ENCODE measurements at regions not wholly inside any gene's neighbourhood (a gene's known extent, or its start where the extent isn't known, plus 50 kb on each side); places are given as distances from the start of the nearest gene placed in this dataset.
A peak's percentile ranks its signal among the peaks of the same experiment; 100 is the strongest.

DNA sequence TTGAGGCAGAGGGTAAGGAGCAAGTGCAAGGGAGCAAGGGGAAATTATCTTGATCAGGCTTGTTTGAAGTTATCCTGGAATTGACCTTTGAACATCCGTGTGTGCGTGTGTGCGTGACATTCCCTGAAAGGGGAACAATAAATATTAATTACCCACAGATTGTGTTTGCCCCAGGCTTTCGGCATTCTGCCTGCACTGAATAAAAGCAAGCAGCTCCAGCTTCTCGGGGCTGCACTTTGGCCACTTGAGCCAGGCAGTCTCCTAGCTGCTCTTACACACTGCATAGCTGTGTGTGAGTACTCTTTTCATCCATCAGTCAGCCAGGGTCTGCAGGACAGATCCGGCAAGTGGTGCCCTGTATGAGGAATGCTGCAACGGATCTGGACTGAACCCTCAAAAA, 107.7 kb upstream of the BTN3A2 start:
- no peaks in the 10 kb centered on the region for H3K27me3 Mint-ChIP-seq
- ChIA-PET POLR2A (interaction anchor here (1.2 to 4.8 kb wide), 2 partner anchors 14 to 59 kb away, joined by 3 to 27 read pairs; a partner anchor contains a TSS), CTCF (interaction anchor here (0.6 kb wide), 1 partner anchor 14 kb away, joined by 3 read pairs; no protein-coding TSS in a partner anchor)
- DNase-seq: no peak
- no peaks in the 10 kb centered on the region for H3K9me3 Mint-ChIP-seq
- intact Hi-C loops (cut with micrococcal nuclease): no loop called here
- H3K4me3 Mint-ChIP-seq: no peak overlapping the region
- no peak overlapping the region for H3K27ac Mint-ChIP-seq
- H3K36me3 Mint-ChIP-seq: no peaks in the 10 kb centered on the region
- H3K4me1 Mint-ChIP-seq (ENCODE audit: low read depth): peaks cover 11% of the 10 kb centered on the region

DNA sequence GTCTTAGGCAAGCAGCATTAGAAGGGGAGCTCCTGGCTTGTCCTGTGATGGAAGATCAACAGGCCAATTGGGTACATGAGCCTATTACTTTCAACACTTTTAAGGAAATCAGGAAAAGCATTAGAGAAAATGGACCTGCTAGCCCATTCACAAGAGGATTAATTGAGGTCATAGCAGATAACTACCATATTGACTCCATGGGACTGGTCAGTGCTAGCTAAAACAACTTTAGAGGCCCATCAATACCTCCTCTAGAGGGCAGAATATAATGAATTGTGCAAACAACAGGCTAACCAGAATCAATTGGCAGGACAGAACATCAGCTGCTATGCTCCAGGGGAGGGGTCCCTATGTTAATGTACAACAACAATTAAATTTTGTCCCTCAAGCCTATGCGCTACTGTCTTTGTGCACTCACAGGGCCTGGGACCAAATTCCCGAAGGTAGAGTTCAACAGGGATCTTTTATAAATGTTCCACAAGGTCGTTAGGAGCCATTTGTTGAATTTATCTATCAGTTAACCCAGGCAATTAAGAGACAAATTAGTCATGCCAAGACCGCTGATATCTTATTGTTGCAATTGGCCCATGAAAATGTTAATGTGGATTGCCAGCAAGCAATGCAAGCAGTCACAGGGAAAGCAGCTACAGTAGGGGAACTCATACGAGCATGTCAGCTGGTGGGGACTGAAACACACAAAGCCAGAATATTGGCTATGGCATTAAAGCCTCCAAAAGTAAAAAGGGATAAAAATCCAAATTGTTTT, 106.6 kb upstream of the BTN3A2 start:
- CTCF ChIA-PET: interaction anchor here (0.7 to 0.8 kb wide), 2 partner anchors 8 to 61 kb away, joined by 3 to 4 read pairs; a partner anchor contains a TSS
- Mint-ChIP-seq H3K27me3 (no peaks in the 10 kb centered on the region), H3K4me3 (no peak overlapping the region), H3K4me1 (ENCODE audit: low read depth) (peaks cover 3% of the 10 kb centered on the region), H3K36me3 (no peaks in the 10 kb centered on the region), H3K27ac (no peak overlapping the region), H3K9me3 (no peaks in the 10 kb centered on the region)
- no peak for DNase-seq
- POLR2A ChIA-PET: interaction anchor here (1.2 to 4.8 kb wide), 2 partner anchors 13 to 60 kb away, joined by 3 to 27 read pairs; a partner anchor contains a TSS
- intact Hi-C loops (cut with micrococcal nuclease): no loop called here

DNA sequence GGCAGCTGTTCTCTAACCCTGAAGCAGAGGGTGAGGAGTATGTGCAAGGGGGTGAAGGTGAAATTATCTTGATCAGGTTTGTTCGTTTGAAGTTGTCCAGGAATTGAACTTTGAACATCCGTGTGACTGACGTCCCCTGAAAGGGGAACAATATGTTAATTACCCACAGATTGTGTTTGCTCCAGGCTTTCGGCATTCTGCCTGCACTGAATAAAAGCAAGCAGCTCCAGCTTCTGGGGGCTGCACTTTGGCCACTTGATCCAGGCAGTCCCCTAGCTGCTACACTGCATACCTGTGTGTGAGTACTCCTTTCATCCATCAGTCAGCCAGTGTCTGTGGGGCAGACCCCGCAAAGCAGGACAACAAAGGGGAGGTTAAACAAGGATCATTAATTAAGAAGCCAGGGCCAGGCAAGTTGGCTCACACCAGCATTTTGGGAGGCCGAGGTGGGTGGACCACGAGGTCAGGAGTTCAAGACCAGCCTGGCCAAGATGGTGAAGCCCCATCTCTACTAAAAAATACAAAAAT, 104.8 kb upstream of the BTN3A2 start:
- intact Hi-C loops (cut with micrococcal nuclease): no loop called here
- CTCF ChIA-PET: interaction anchor here (1.1 kb wide), 1 partner anchor 10 kb away, joined by 3 read pairs; no protein-coding TSS in a partner anchor
- H3K27ac Mint-ChIP-seq: no peak overlapping the region
- no peaks in the 10 kb centered on the region for H3K27me3 Mint-ChIP-seq
- no peaks in the 10 kb centered on the region for H3K9me3 Mint-ChIP-seq
- POLR2A ChIA-PET: interaction anchor here (2.2 to 2.7 kb wide), 2 partner anchors 10 kb away, joined by 6 to 16 read pairs; a partner anchor contains a TSS
- H3K36me3 Mint-ChIP-seq: no peaks in the 10 kb centered on the region
- no peak for DNase-seq
- H3K4me3 Mint-ChIP-seq: no peak overlapping the region
- H3K4me1 Mint-ChIP-seq (ENCODE audit: low read depth): no peaks in the 10 kb centered on the region

DNA sequence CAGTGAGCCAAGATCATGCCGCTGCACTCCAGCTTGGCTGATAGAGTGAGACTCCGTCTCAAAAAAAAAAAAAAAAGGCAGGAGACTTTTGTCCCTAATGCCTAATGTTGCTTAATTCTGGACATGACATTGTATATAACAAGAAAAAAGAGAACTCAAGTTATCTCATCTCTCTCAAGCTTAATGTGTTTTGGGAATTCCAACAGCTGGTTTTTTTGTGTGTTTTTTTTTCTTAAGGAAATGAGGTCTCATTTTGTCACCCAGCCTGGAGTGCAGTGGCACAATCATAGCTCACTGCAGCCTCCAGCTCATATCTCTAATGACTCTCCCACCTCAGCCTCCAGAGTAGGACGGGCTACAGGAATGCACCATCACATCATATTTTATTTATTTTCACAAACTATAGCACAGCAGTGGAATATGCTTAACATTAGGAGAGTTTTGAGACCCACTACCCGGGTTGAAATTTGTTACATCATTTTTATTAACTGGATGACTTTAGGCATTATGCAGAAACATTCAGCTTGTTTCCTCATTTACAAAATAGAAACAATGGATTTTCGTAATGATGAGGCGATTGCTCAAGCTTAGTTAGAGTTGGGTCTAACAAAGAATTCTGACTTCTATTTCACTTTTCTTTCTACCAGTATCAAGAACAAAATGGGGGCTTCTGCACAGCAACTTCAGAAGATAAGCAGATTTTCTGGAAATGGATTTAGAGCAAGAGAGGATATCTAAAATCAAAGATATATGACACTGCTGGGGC, 104.1 kb upstream of the BTN3A2 start:
- Mint-ChIP-seq H3K27me3 (no peaks in the 10 kb centered on the region), H3K27ac (no peak overlapping the region), H3K36me3 (no peaks in the 10 kb centered on the region), H3K9me3 (no peaks in the 10 kb centered on the region), H3K4me3 (no peak overlapping the region), H3K4me1 (ENCODE audit: low read depth) (no peaks in the 10 kb centered on the region)
- intact Hi-C loops (cut with micrococcal nuclease): no loop called here
- ChIA-PET POLR2A (interaction anchor here (2.2 to 2.7 kb wide), 2 partner anchors 9 to 11 kb away, joined by 6 to 16 read pairs; a partner anchor contains a TSS), CTCF (interaction anchor here (1.1 kb wide), 1 partner anchor 9 kb away, joined by 3 read pairs; no protein-coding TSS in a partner anchor)
- DNase-seq: no peak

DNA sequence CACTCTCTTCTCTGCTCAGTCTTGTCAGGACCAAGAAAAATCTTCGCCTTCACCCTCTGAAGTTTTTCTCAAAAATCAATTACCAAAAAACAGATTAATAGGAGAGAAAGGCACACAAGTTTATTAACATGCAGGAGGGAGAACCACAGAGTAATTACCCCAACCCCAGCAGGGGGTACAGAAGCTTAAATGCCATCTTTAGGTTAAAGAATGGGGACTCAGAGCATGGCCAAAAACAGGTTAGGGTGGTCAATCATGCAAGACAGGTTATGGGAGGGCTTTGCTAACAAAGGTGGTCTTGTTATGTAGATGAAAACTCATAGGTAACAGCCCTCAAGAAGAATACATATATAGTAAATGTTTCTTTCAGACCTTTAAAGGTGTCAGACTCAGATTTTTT, 100.5 kb upstream of the BTN3A2 start:
- H3K4me1 Mint-ChIP-seq (ENCODE audit: low read depth): peaks cover 7% of the 10 kb centered on the region
- ChIA-PET POLR2A (interaction anchor here (0.6 kb wide), 1 partner anchor 273 kb away, joined by 4 read pairs; no protein-coding TSS in a partner anchor), CTCF (no interaction called here)
- H3K27me3 Mint-ChIP-seq: no peaks in the 10 kb centered on the region
- intact Hi-C loops (cut with micrococcal nuclease): no loop called here
- H3K27ac Mint-ChIP-seq: no peak overlapping the region
- DNase-seq: no peak
- no peaks in the 10 kb centered on the region for H3K36me3 Mint-ChIP-seq
- no peak overlapping the region for H3K4me3 Mint-ChIP-seq
- no peaks in the 10 kb centered on the region for H3K9me3 Mint-ChIP-seq

DNA sequence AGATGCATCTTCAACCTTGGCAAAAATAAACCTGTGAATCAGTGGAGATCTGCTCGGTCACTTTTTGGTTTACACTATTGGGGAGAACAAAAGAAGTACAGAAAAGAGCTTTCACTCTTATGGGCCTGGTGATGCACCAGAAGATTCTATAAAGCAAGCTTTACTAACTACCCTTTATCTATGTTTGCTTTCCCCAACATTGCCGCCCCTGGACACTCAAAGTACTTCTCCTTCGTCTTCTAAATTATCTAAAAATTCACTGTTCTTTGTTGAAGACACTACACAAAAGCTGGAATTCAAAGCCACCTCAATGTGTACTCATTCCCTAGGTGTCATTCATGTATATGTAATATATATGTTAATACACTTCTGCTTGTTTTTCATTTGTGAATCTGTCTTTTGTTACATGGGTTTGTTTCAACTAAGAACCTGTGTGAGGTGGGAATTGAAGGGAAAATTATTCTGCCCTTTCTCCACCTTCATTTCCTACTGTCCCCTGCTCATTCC, 97.9 kb upstream of the BTN3A2 start:
- intact Hi-C loops (cut with micrococcal nuclease): no loop called here
- H3K4me1 Mint-ChIP-seq (ENCODE audit: low read depth): peaks cover 22% of the 10 kb centered on the region
- no peak for DNase-seq
- no peak overlapping the region for H3K27ac Mint-ChIP-seq
- H3K9me3 Mint-ChIP-seq: no peaks in the 10 kb centered on the region
- ChIA-PET CTCF (no interaction called here), POLR2A (interaction anchor here (0.6 to 2.1 kb wide), 2 partner anchors 15 to 312 kb away, joined by 3 to 8 read pairs; a partner anchor contains a TSS)
- H3K27me3 Mint-ChIP-seq: peaks cover 2% of the 10 kb centered on the region
- peaks cover 10% of the 10 kb centered on the region for H3K36me3 Mint-ChIP-seq
- no peak overlapping the region for H3K4me3 Mint-ChIP-seq

DNA sequence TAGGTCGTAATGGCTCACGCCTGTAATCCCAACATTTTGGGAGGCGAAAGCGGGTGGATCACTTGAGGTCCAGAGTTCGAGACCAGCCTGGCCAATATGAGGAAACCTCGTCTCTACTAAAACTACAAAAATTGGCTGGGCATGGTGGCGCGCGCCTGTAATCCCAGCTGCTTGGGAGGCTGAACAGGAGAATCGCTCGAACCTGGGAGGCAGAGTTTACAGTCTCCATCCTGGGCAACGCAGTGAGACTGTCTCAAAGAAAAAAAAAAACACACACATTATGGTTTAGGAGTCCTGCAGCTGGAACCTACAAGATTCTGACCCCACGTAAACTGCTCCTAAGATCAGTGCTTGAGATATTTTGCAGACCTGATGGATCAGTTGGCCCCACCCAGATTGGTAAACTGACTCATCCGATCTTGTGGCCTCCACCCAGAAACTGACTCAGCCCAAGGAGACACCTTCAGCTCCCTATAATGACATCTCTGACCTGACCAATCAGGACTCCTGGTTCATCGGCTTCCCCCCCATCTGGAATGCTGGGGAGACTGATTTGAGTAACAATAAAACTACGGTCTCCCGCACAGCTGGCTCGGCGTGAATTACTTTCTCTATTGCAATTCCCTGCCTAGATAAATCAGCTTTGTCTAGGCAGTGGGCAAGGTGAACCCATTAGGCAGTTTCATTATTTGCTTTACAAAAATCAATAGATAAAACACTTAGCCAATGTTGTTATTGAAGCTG, 96.2 kb upstream of the BTN3A2 start:
- Mint-ChIP-seq H3K27ac (peak overlapping the region; percentile 45), H3K4me3 (peak overlapping the region; percentile 26), H3K9me3 (no peaks in the 10 kb centered on the region), H3K27me3 (peaks cover 2% of the 10 kb centered on the region), H3K4me1 (ENCODE audit: low read depth) (peaks cover 22% of the 10 kb centered on the region), H3K36me3 (peaks cover 10% of the 10 kb centered on the region)
- ChIA-PET CTCF (interaction anchor here (0.5 to 5.5 kb wide), 3 partner anchors 18 to 151 kb away, joined by 3 to 49 read pairs (median 4); a partner anchor contains a TSS), POLR2A (interaction anchor here (0.7 to 7.4 kb wide), 7 partner anchors 8 to 878 kb away, joined by 3 to 153 read pairs (median 16); a partner anchor contains a TSS)
- peak; percentile 68 for DNase-seq
- intact Hi-C loops (cut with micrococcal nuclease): no loop called here

DNA sequence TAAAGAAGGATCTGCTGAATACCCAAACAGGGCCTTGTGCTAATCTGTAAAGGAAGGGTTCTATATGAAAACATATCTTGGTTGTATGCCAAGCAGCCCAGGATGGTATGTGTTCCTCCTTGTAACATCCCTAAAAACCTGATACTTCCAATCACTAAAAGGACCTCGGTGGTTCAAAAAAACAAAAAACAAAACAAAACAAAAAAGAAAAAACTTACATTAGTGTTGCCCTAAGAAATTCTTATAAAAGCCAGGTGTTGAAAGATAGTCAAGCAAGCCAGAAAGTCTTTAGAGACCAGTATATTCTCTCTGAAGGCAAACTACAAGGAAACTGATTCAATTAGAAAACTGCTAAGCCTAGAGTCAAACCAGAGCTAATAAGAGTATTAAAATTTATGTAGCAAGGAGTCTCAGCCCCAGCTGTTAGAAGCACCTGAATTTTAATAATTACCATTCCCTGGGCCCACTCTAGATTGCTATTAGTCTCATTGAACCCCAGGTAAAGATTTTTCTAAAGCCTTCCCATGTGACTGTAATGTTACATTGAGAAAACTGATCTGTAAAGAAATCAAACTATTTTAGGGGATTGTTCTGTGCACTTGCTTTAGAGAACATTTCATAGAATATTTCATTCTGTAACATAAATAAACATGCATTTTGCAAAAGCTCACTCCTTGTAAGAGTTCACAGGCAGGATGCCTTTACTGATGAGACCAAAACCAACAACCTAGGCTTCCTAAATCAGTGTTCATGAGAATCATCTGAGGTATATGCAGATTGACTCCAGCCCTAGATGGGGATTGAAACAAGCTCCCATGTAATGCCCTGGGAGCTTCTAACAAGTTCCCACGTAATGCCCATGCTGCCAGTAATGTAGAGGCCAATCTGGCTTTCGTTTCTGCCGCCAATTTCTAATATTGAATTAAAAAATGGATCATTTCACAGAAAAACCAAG, 95.2 kb upstream of the BTN3A2 start:
- intact Hi-C loops (cut with micrococcal nuclease): loop anchor here (2.0 to 5.0 kb wide), 6 partner anchors 38 to 877 kb away; a partner anchor contains a TSS
- peaks cover 10% of the 10 kb centered on the region for H3K36me3 Mint-ChIP-seq
- CTCF ChIA-PET: interaction anchor here (0.9 to 5.5 kb wide), 7 partner anchors 10 to 150 kb away, joined by 3 to 49 read pairs (median 4); a partner anchor contains a TSS
- H3K4me3 Mint-ChIP-seq: no peak overlapping the region
- peaks cover 22% of the 10 kb centered on the region for H3K4me1 Mint-ChIP-seq (ENCODE audit: low read depth)
- POLR2A ChIA-PET: interaction anchor here (0.7 to 7.4 kb wide), 24 partner anchors 9 to 877 kb away, joined by 3 to 159 read pairs (median 12); a partner anchor contains a TSS
- no peak for DNase-seq
- H3K9me3 Mint-ChIP-seq: no peaks in the 10 kb centered on the region
- H3K27me3 Mint-ChIP-seq: peaks cover 2% of the 10 kb centered on the region
- H3K27ac Mint-ChIP-seq: peak overlapping the region; percentile 74

DNA sequence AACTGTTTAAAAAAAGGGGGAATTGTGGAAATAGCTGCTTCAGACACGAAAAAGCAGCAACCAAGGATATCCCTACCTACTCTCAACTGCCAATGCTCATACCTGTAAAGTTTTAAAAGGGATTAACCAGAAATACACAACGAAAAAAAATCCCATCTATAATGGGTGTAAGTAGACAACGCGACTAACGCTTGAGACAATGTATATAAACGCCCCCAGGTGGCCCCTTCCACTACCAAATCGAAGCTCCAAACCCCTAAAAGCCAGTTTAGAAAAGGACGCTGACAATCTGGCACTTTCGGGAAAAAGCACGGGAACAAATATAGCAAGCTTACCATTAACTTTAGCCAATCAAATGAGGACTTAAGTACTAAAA, 94.5 kb upstream of the BTN3A2 start:
- CTCF ChIA-PET: interaction anchor here (0.6 to 5.5 kb wide), 9 partner anchors 10 to 82 kb away, joined by 3 to 49 read pairs (median 4); a partner anchor contains a TSS
- Mint-ChIP-seq H3K4me1 (ENCODE audit: low read depth) (peaks cover 22% of the 10 kb centered on the region), H3K9me3 (no peaks in the 10 kb centered on the region), H3K27me3 (peaks cover 2% of the 10 kb centered on the region), H3K4me3 (no peak overlapping the region), H3K36me3 (peaks cover 10% of the 10 kb centered on the region), H3K27ac (no peak overlapping the region)
- intact Hi-C loops (cut with micrococcal nuclease): loop anchor here (2.0 to 5.0 kb wide), 6 partner anchors 38 to 877 kb away; a partner anchor contains a TSS
- POLR2A ChIA-PET: interaction anchor here (0.6 to 7.4 kb wide), 26 partner anchors 9 to 876 kb away, joined by 3 to 159 read pairs (median 12); a partner anchor contains a TSS
- DNase-seq: peak; percentile 49
